ENCODE measurements at regions not wholly inside any gene's neighbourhood (a gene's known extent, or its start where the extent isn't known, plus 50 kb on each side); places are given as distances from the start of the nearest gene placed in this dataset.

GRCh38 chr7:131219312-131220041, 108.2 kb upstream of the MKLN1 start:
- Histone ChIP-seq H3K9ac (ENCODE audit: low read length) (peak overlapping the region; percentile 10; the same call in 1 of the 2 replicates), H3K9me2 (replicated peaks; ENCODE audit: insufficient read depth, low read length) (no peaks in the 10 kb centered on the region), H3K27ac (ENCODE audit: low read length) (peak overlapping the region; percentile 73), H3K4me2 (ENCODE audit: low read depth, low read length) (peak overlapping the region; percentile 55), H3K9me3 (replicated peaks; ENCODE audit: insufficient read depth, low read length) (no peaks in the 10 kb centered on the region), H3K79me2 (ENCODE audit: low read length) (no peaks in the 10 kb centered on the region), H3K27me3 (replicated peaks; ENCODE audit: insufficient read depth, low read length) (no peaks in the 10 kb centered on the region), H3K36me3 (replicated peaks; ENCODE audit: insufficient read depth, low read length) (no peaks in the 10 kb centered on the region), H3K4me1 (ENCODE audit: low read length) (peaks cover 26% of the 10 kb centered on the region), H3K4me3 (ENCODE audit: low read length) (peak overlapping the region; percentile 11; the same call in 1 of the 2 replicates), H2AFZ (ENCODE audit: low read length) (peak overlapping the region; percentile 32; the same call in 1 of the 2 replicates), H4K20me1 (ENCODE audit: insufficient read depth, low read length) (no peaks in the 10 kb centered on the region), H3F3A (ENCODE audit: insufficient read depth, low read length) (peaks cover 27% of the 10 kb centered on the region)
- TF ChIP-seq EZH2phosphoT487 (IDR thresholded peaks at IDR 0.05; ENCODE audit: low read length) (no peak), EZH2 (optimal IDR thresholded peaks at IDR 0.05; ENCODE audit: low read depth, low read length) (no peak), CTCF (IDR thresholded peaks at IDR 0.05; ENCODE audit: low read length) (no peak)
- DNase-seq = peak; percentile 84

- DNase-seq = no peak
- H3F3A ChIP-seq (ENCODE audit: insufficient read depth, low read length) = peaks cover 37% of the 10 kb centered on the region
- no peak overlapping the region for H2AFZ ChIP-seq (ENCODE audit: low read length)
- H3K27ac ChIP-seq (ENCODE audit: low read length) = no peak overlapping the region
- H3K79me2 ChIP-seq (ENCODE audit: low read length) = no peaks in the 10 kb centered on the region
- H3K9ac ChIP-seq (ENCODE audit: low read length) = no peak overlapping the region
- no peaks in the 10 kb centered on the region for H3K9me2 ChIP-seq (replicated peaks; ENCODE audit: insufficient read depth, low read length)
- TF ChIP-seq EZH2 (optimal IDR thresholded peaks at IDR 0.05; ENCODE audit: low read depth, low read length) = no peak
- no peak for TF ChIP-seq EZH2phosphoT487 (IDR thresholded peaks at IDR 0.05; ENCODE audit: low read length)
- TF ChIP-seq CTCF (IDR thresholded peaks at IDR 0.05; ENCODE audit: low read length) = no peak
- no peaks in the 10 kb centered on the region for H3K36me3 ChIP-seq (replicated peaks; ENCODE audit: insufficient read depth, low read length)
- H3K4me1 ChIP-seq (ENCODE audit: low read length) = peaks cover 35% of the 10 kb centered on the region
- no peaks in the 10 kb centered on the region for H3K9me3 ChIP-seq (replicated peaks; ENCODE audit: insufficient read depth, low read length)
- H3K4me3 ChIP-seq (ENCODE audit: low read length) = no peak overlapping the region
- no peaks in the 10 kb centered on the region for H3K27me3 ChIP-seq (replicated peaks; ENCODE audit: insufficient read depth, low read length)
- no peaks in the 10 kb centered on the region for H4K20me1 ChIP-seq (ENCODE audit: insufficient read depth, low read length)
- H3K4me2 ChIP-seq (ENCODE audit: low read depth, low read length) = no peak overlapping the region
Observed at GRCh38 chr7:131221061-131221460, 106.6 kb upstream of the MKLN1 start.

DNA sequence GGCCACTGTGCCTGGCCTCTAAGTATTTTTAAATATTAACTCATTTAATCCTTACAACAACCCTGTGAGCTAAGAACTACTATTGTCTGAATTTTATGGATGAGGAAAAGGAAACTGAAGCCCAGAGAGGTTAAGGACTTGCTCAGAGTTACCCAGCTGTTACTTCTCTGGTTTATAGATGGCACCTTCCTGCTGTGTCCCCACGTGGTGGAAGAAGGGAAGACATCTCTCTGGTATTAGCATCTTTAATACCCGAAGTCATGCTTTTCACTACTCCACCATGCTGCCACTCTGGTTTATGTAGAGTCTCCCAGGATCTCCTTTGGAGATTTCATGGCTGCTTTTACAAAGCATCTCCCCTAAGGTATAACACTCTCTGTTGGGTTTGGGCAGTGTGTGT, 105.5 kb upstream of the MKLN1 start:
- no peaks in the 10 kb centered on the region for H3K27me3 ChIP-seq (replicated peaks; ENCODE audit: insufficient read depth, low read length)
- TF ChIP-seq CTCF (IDR thresholded peaks at IDR 0.05; ENCODE audit: low read length) = peak; percentile 20
- TF ChIP-seq EZH2 (optimal IDR thresholded peaks at IDR 0.05; ENCODE audit: low read depth, low read length) = no peak
- TF ChIP-seq EZH2phosphoT487 (IDR thresholded peaks at IDR 0.05; ENCODE audit: low read length) = no peak
- H3K36me3 ChIP-seq (replicated peaks; ENCODE audit: insufficient read depth, low read length) = no peaks in the 10 kb centered on the region
- H2AFZ ChIP-seq (ENCODE audit: low read length) = no peak overlapping the region
- H3K9me3 ChIP-seq (replicated peaks; ENCODE audit: insufficient read depth, low read length) = no peaks in the 10 kb centered on the region
- peaks cover 44% of the 10 kb centered on the region for H3K4me1 ChIP-seq (ENCODE audit: low read length)
- H3K27ac ChIP-seq (ENCODE audit: low read length) = no peak overlapping the region
- H3K4me3 ChIP-seq (ENCODE audit: low read length) = no peak overlapping the region
- peaks cover 44% of the 10 kb centered on the region for H3F3A ChIP-seq (ENCODE audit: insufficient read depth, low read length)
- no peak for DNase-seq
- no peak overlapping the region for H3K4me2 ChIP-seq (ENCODE audit: low read depth, low read length)
- no peaks in the 10 kb centered on the region for H4K20me1 ChIP-seq (ENCODE audit: insufficient read depth, low read length)
- no peaks in the 10 kb centered on the region for H3K79me2 ChIP-seq (ENCODE audit: low read length)
- H3K9ac ChIP-seq (ENCODE audit: low read length) = no peak overlapping the region
- no peaks in the 10 kb centered on the region for H3K9me2 ChIP-seq (replicated peaks; ENCODE audit: insufficient read depth, low read length)
